H1 (cell line): ENCODE measurements at regions not wholly inside any gene's neighbourhood (a gene's known extent, or its start where the extent isn't known, plus 50 kb on each side); places are given as distances from the start of the nearest gene placed in this dataset.

ENCODE experiments used
- CTCF ChIP-seq, 3 experiments: IDR thresholded peaks; 1 replicate in 2 of 3; 2 replicates in 1 of 3; pipeline versions ENCODE4 v1.5.1 to v1.6.1; 2011; ENCODE audit warnings: low read length in 3 of 3, mild to moderate bottlenecking in 3 of 3, inconsistent platforms in 2 of 3, low read depth in 1 of 3, moderate library complexity in 1 of 3; ENCODE audit not compliant: insufficient read depth in 1 of 3; ENCODE audit errors: control extremely low read depth in 1 of 3
- JUN ChIP-seq: IDR thresholded peaks from 2 replicates; pipeline ENCODE4 v1.6.1; 2011; ENCODE audit warnings: low read depth, mild to moderate bottlenecking, improper control_type of control experiment, low read length
- RAD21 ChIP-seq, 2 experiments: IDR thresholded peaks in 1 of 2; conservative IDR thresholded peaks in 1 of 2; 2 replicates each; pipeline ENCODE4 v1.6.1; 2011; ENCODE audit warnings: low read depth in 2 of 2, low read length in 2 of 2, improper control_type of control experiment in 1 of 2, inconsistent platforms in 1 of 2, mild to moderate bottlenecking in 1 of 2, moderate library complexity in 1 of 2
- USF2 ChIP-seq: IDR thresholded peaks from 2 replicates; pipeline ENCODE4 v1.6.1; 2011; ENCODE audit warnings: low read length, improper control_type of control experiment

GRCh38 chr1:68677684-68678351 is 180.9 kb upstream of the DEPDC1 start:
- TF ChIP-seq JUN (no peak), USF2 (no peak), CTCF (IDR thresholded peaks at IDR 0.05; ENCODE audit: control extremely low read depth in 1 of 3, insufficient read depth in 1 of 3, low read depth in 1 of 3, low read length in 3 of 3) (no peak), RAD21 (IDR thresholded peaks at IDR 0.05 in 1 of 2, conservative IDR thresholded peaks at IDR 0.05 in 1 of 2; ENCODE audit: low read depth in 2 of 2, low read length in 2 of 2) (no peak)
